WTC11 (cell line): ENCODE measurements at regions not wholly inside any gene's neighbourhood (a gene's known extent, or its start where the extent isn't known, plus 50 kb on each side); places are given as distances from the start of the nearest gene placed in this dataset.

ENCODE experiments used
- ATAC-seq: fragments of 200-7000 bp; cut with Tn5 transposase; 2 replicates; pipeline ENCODE4 v1.10.0; 2021; ENCODE audit warnings: mild to moderate bottlenecking, moderate library complexity
- CTCF ChIA-PET: fragments of 300-600 bp; sonication (Branson Sonifier 250); formaldehyde crosslinking; loops from one replicate; lab custom pipeline; 2021; ENCODE audit warnings: antibody characterized with exemption; lab: Charles Lee
- POLR2A ChIA-PET: fragments of 350-600 bp; sonication (Branson Sonifier 250); formaldehyde crosslinking; loops from one replicate; lab custom pipeline; 2021; ENCODE audit warnings: antibody characterized with exemption; lab: Charles Lee
- DNase-seq: peaks from one replicate; pipeline ENCODE4 v3.0.0; 2021; ENCODE audit warnings: low spot score
- H3K27ac Mint-ChIP-seq: 2 replicates; pipeline ENCODE4 v1.8.0; 2021; ENCODE audit warnings: mixed read lengths
- H3K27me3 Mint-ChIP-seq: 2 replicates; pipeline ENCODE4 v1.8.0; 2021; ENCODE audit warnings: low read depth, mild to moderate bottlenecking, moderate library complexity, mixed read lengths
- H3K36me3 Mint-ChIP-seq: 2 replicates; pipeline ENCODE4 v1.8.0; 2021; ENCODE audit warnings: mixed read lengths
- H3K4me1 Mint-ChIP-seq: 2 replicates; pipeline ENCODE4 v1.8.0; 2022; ENCODE audit warnings: mixed read lengths
- H3K4me3 Mint-ChIP-seq: 2 replicates; pipeline ENCODE4 v1.8.0; 2021; ENCODE audit warnings: mild to moderate bottlenecking, moderate library complexity, mixed read lengths
- H3K9me3 Mint-ChIP-seq: 2 replicates; pipeline ENCODE4 v1.8.0; 2021; ENCODE audit warnings: mixed read lengths
- AR ChIP-seq: fragments of 250-450 bp; sonication (Bioruptor Pico); IDR thresholded peaks from 2 replicates; pipeline ENCODE4 v1.9.0; 2021; ENCODE audit warnings: mild to moderate bottlenecking
- ATF1 ChIP-seq: sonication (generic); formaldehyde crosslinking; IDR thresholded peaks from 2 replicates; pipeline ENCODE4 v1.8.1; 2023; ENCODE audit warnings: mild to moderate bottlenecking, moderate library complexity, missing genetic modification reagents
- CDX4 ChIP-seq: fragments of 250-450 bp; sonication (Bioruptor Pico); IDR thresholded peaks from 2 replicates; pipeline ENCODE4 v1.9.0; 2021; ENCODE audit warnings: moderate library complexity, mild to moderate bottlenecking, inconsistent platforms, borderline replicate concordance
- CREB1 ChIP-seq: sonication (generic); formaldehyde crosslinking; IDR thresholded peaks from 2 replicates; pipeline ENCODE4 v1.8.0; 2023; ENCODE audit warnings: mild to moderate bottlenecking, missing genetic modification reagents
- CREM ChIP-seq: sonication (generic); formaldehyde crosslinking; IDR thresholded peaks from 2 replicates; pipeline ENCODE4 v1.8.1; 2022; ENCODE audit warnings: mild to moderate bottlenecking, missing genetic modification reagents, moderate library complexity
- FOXP1 ChIP-seq: sonication (generic); formaldehyde crosslinking; IDR thresholded peaks from 2 replicates; pipeline ENCODE4 v1.8.0; 2022; ENCODE audit warnings: missing genetic modification reagents, mild to moderate bottlenecking, moderate library complexity, borderline replicate concordance
- GABPB1 ChIP-seq: sonication (generic); formaldehyde crosslinking; IDR thresholded peaks from 2 replicates; pipeline ENCODE4 v1.8.1; 2023; ENCODE audit warnings: mild to moderate bottlenecking, missing genetic modification reagents
- IRF2 ChIP-seq: sonication (generic); formaldehyde crosslinking; IDR thresholded peaks from 2 replicates; pipeline ENCODE4 v1.8.0; 2022; ENCODE audit warnings: low read depth, missing genetic modification reagents, borderline replicate concordance
- MLX ChIP-seq: sonication (generic); formaldehyde crosslinking; IDR thresholded peaks from 2 replicates; pipeline ENCODE4 v1.8.1; 2023; ENCODE audit warnings: mild to moderate bottlenecking, missing genetic modification reagents, moderate library complexity
- NR2C2 ChIP-seq: sonication (generic); formaldehyde crosslinking; IDR thresholded peaks from 2 replicates; pipeline ENCODE4 v1.8.0; 2022; ENCODE audit warnings: mild to moderate bottlenecking, missing genetic modification reagents
- NR3C1 ChIP-seq: sonication (generic); formaldehyde crosslinking; conservative IDR thresholded peaks from 2 replicates; pipeline ENCODE4 v1.8.1; 2023; ENCODE audit warnings: low read depth, mild to moderate bottlenecking, missing genetic modification reagents
- OVOL2 ChIP-seq: fragments of 250-450 bp; sonication (Bioruptor Pico); IDR thresholded peaks from 2 replicates; pipeline ENCODE4 v1.9.0; 2021; ENCODE audit warnings: mild to moderate bottlenecking, borderline replicate concordance
- PRRX2 ChIP-seq: fragments of 250-450 bp; sonication (Bioruptor Pico); IDR thresholded peaks from 2 replicates; pipeline ENCODE4 v1.8.0; 2021; ENCODE audit warnings: mild to moderate bottlenecking
- RELA ChIP-seq: sonication (generic); formaldehyde crosslinking; IDR thresholded peaks from 2 replicates; pipeline ENCODE4 v1.8.1; 2022; ENCODE audit warnings: missing genetic modification reagents, mild to moderate bottlenecking, borderline replicate concordance
- RORB ChIP-seq: fragments of 250-450 bp; sonication (Bioruptor Pico); IDR thresholded peaks from 2 replicates; pipeline ENCODE4 v1.9.0; 2021; ENCODE audit warnings: mild to moderate bottlenecking
- SOX15 ChIP-seq: fragments of 250-450 bp; sonication (Bioruptor Pico); IDR thresholded peaks from 2 replicates; pipeline ENCODE4 v1.9.0; 2021; ENCODE audit warnings: mild to moderate bottlenecking
- SP1 ChIP-seq: sonication (generic); formaldehyde crosslinking; conservative IDR thresholded peaks from 2 replicates; pipeline ENCODE4 v1.8.1; 2022; ENCODE audit warnings: missing genetic modification reagents
- TP53 ChIP-seq: sonication (generic); formaldehyde crosslinking; IDR thresholded peaks from 2 replicates; pipeline ENCODE4 v1.8.1; 2023; ENCODE audit warnings: mild to moderate bottlenecking, missing genetic modification reagents
- USF1 ChIP-seq: sonication (generic); formaldehyde crosslinking; IDR thresholded peaks from 2 replicates; pipeline ENCODE4 v1.8.0; 2022; ENCODE audit warnings: mild to moderate bottlenecking, missing genetic modification reagents
- ZNF138 ChIP-seq: sonication (generic); formaldehyde crosslinking; conservative IDR thresholded peaks from 2 replicates; pipeline ENCODE4 v1.8.1; 2022; ENCODE audit warnings: mild to moderate bottlenecking, moderate library complexity, missing genetic modification reagents
- ZNF232 ChIP-seq: sonication (generic); formaldehyde crosslinking; IDR thresholded peaks from 2 replicates; pipeline ENCODE4 v1.8.0; 2022; ENCODE audit warnings: mild to moderate bottlenecking, missing genetic modification reagents
- ZNF263 ChIP-seq: sonication (generic); formaldehyde crosslinking; IDR thresholded peaks from 2 replicates; pipeline ENCODE4 v1.8.1; 2022; ENCODE audit warnings: low read depth, mild to moderate bottlenecking, moderate library complexity, missing genetic modification reagents
- ZNF512 ChIP-seq: sonication (generic); formaldehyde crosslinking; IDR thresholded peaks from 2 replicates; pipeline ENCODE4 v1.8.1; 2022; ENCODE audit warnings: missing genetic modification reagents, borderline replicate concordance
- ZNF532 ChIP-seq: fragments of 250-450 bp; sonication (Bioruptor Pico); IDR thresholded peaks from 2 replicates; pipeline ENCODE4 v1.9.0; 2021; ENCODE audit warnings: mild to moderate bottlenecking, borderline replicate concordance
- ZSCAN18 ChIP-seq: fragments of 250-450 bp; sonication (Bioruptor Pico); IDR thresholded peaks from 2 replicates; pipeline ENCODE4 v2.1.2; 2022; ENCODE audit warnings: mild to moderate bottlenecking, moderate library complexity

- ATAC-seq (no peak), DNase-seq (no peak)
- Mint-ChIP-seq H3K27me3 (no peaks in the 10 kb centered on the region; the same call in 1 of the 2 replicates), H3K27ac (no peak overlapping the region), H3K4me1 (no peaks in the 10 kb centered on the region), H3K36me3 (no peaks in the 10 kb centered on the region), H3K4me3 (no peak overlapping the region), H3K9me3 (no peaks in the 10 kb centered on the region)
- POLR2A ChIA-PET = no interaction called here
- no peak for TF ChIP-seq SP1 (CRISPR knock-in tag)
- no peak for TF ChIP-seq NR3C1 (CRISPR knock-in tag)
- TF ChIP-seq USF1 (CRISPR knock-in tag) = no peak
- TF ChIP-seq AR = no peak
- no peak for TF ChIP-seq ZSCAN18
- no peak for TF ChIP-seq PRRX2
- TF ChIP-seq GABPB1 (CRISPR knock-in tag) = no peak
- TF ChIP-seq IRF2 (CRISPR knock-in tag) = no peak
- no peak for TF ChIP-seq NR2C2 (CRISPR knock-in tag)
- TF ChIP-seq RELA = no peak
- TF ChIP-seq ZNF138 (CRISPR knock-in tag) = no peak
- no peak for TF ChIP-seq FOXP1 (CRISPR knock-in tag)
- TF ChIP-seq ZNF232 (CRISPR knock-in tag) = no peak
- TF ChIP-seq MLX = no peak
- no peak for TF ChIP-seq ZNF512 (CRISPR knock-in tag)
- no peak for TF ChIP-seq RORB
- no peak for TF ChIP-seq CDX4 (CRISPR knock-in tag)
- TF ChIP-seq CREB1 (CRISPR knock-in tag) = no peak
- CTCF ChIA-PET = no interaction called here
Measured at GRCh38 chr2:18182861-18183260, 304.4 kb downstream of the KCNS3 start.

- no peak overlapping the region for H3K4me3 Mint-ChIP-seq
- H3K36me3 Mint-ChIP-seq = no peaks in the 10 kb centered on the region
- no peak for DNase-seq
- no peaks in the 10 kb centered on the region for H3K9me3 Mint-ChIP-seq
- ATAC-seq = no peak
- CTCF ChIA-PET = interaction anchor here (0.6 to 2.7 kb wide), 6 partner anchors 8 to 329 kb away, joined by 3 to 8 read pairs (median 3); no protein-coding TSS in a partner anchor
- H3K4me1 Mint-ChIP-seq = no peaks in the 10 kb centered on the region
- no peak overlapping the region for H3K27ac Mint-ChIP-seq
- POLR2A ChIA-PET = no interaction called here
- no peaks in the 10 kb centered on the region for H3K27me3 Mint-ChIP-seq
- TF ChIP-seq ZNF263 (CRISPR knock-in tag) = no peak
- TF ChIP-seq ZNF532 (CRISPR knock-in tag) = no peak
- no peak for TF ChIP-seq CREM (CRISPR knock-in tag)
- TF ChIP-seq ATF1 (CRISPR knock-in tag) = no peak
- no peak for TF ChIP-seq GABPB1 (CRISPR knock-in tag)
- TF ChIP-seq SOX15 (CRISPR knock-in tag) = no peak
- TF ChIP-seq TP53 (CRISPR knock-in tag) = no peak
- TF ChIP-seq OVOL2 (CRISPR knock-in tag) = no peak
Measured at GRCh38 chr2:18180912-18181311, 302.4 kb downstream of the KCNS3 start.
